OCI-LY1 (cell line): ENCODE measurements at regions not wholly inside any gene's neighbourhood (a gene's known extent, or its start where the extent isn't known, plus 50 kb on each side); places are given as distances from the start of the nearest gene placed in this dataset.

Experiments
- EZH2 ChIP-seq: fragments of 200-600 bp; sonication (generic), shearing (Covaris generic); IDR thresholded peaks from 2 replicates; pipeline ENCODE4 v1.8.0; 2017; ENCODE audit warnings: borderline replicate concordance, mixed run types, mild to moderate bottlenecking, antibody characterized with exemption, low read length, moderate library complexity, mixed read lengths
- TF ChIP-seq, protein P1 (sequence below): fragments of 200-600 bp; sonication (generic), shearing (Covaris generic); IDR thresholded peaks from 2 replicates; pipeline ENCODE4 v1.5.1; 2017; ENCODE audit warnings: mild to moderate bottlenecking, antibody characterized with exemption, low read length, moderate library complexity, mixed read lengths

DNA sequence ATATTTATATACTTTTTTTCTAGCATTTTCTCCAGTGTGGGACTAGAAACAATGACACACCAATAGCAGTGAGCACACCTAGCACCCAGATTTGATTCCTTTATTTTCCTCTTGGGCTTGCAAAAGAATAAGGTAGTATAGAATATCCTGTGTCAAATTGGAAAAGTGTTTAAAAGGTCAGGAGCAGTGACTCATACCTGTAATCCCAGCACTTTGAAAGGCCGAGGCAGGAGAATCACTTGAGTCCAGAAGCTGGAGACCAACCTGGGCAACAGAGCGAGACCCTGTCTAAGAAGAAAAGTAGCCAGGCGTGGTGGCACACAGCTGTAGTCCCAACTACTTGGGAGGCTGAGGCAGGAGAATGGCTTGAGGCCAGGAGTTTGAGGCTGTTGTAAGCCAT lies 53.8 kb upstream of the SGPP1 start:
- TF ChIP-seq, protein P1, sequence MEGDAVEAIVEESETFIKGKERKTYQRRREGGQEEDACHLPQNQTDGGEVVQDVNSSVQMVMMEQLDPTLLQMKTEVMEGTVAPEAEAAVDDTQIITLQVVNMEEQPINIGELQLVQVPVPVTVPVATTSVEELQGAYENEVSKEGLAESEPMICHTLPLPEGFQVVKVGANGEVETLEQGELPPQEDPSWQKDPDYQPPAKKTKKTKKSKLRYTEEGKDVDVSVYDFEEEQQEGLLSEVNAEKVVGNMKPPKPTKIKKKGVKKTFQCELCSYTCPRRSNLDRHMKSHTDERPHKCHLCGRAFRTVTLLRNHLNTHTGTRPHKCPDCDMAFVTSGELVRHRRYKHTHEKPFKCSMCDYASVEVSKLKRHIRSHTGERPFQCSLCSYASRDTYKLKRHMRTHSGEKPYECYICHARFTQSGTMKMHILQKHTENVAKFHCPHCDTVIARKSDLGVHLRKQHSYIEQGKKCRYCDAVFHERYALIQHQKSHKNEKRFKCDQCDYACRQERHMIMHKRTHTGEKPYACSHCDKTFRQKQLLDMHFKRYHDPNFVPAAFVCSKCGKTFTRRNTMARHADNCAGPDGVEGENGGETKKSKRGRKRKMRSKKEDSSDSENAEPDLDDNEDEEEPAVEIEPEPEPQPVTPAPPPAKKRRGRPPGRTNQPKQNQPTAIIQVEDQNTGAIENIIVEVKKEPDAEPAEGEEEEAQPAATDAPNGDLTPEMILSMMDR = no peak
- TF ChIP-seq EZH2 = no peak
